GM23248 (cell line): ENCODE measurements at regions not wholly inside any gene's neighbourhood (a gene's known extent, or its start where the extent isn't known, plus 50 kb on each side); places are given as distances from the start of the nearest gene placed in this dataset.

Experiments
- DNase-seq: peaks from one replicate; pipeline ENCODE4 v3.0.0-alpha.2; 2015
- H2AFZ ChIP-seq: fragments of 200-600 bp; sonication (generic); 2 replicates; pipeline ENCODE4 v1.6.1; 2016; ENCODE audit warnings: antibody characterized with exemption
- H3F3A ChIP-seq: fragments of 200-600 bp; sonication (generic); 2 replicates; pipeline ENCODE4 v1.6.1; 2016; ENCODE audit warnings: mild to moderate bottlenecking, antibody characterized with exemption, mixed run types; ENCODE audit not compliant: insufficient read depth
- H3K27ac ChIP-seq: fragments of 200-600 bp; sonication (generic); 2 replicates; pipeline ENCODE4 v1.5.1; 2016; ENCODE audit warnings: mild to moderate bottlenecking
- H3K27me3 ChIP-seq: fragments of 200-600 bp; sonication (generic); replicated peaks from 2 replicates; pipeline ENCODE4 v1.6.1; 2016; ENCODE audit warnings: mild to moderate bottlenecking; ENCODE audit not compliant: insufficient read depth
- H3K36me3 ChIP-seq: fragments of 200-600 bp; sonication (generic); 2 replicates; pipeline ENCODE4 v1.6.1; 2016; ENCODE audit warnings: low read depth, mild to moderate bottlenecking
- H3K4me1 ChIP-seq: fragments of 200-600 bp; sonication (generic); 2 replicates; pipeline ENCODE4 v1.6.1; 2016; ENCODE audit warnings: mild to moderate bottlenecking; ENCODE audit not compliant: insufficient read depth
- H3K4me2 ChIP-seq: fragments of 200-600 bp; sonication (generic); one replicate; pipeline ENCODE4 v1.6.1; 2016; ENCODE audit warnings: mild to moderate bottlenecking; ENCODE audit not compliant: unreplicated experiment
- H3K4me3 ChIP-seq: fragments of 200-600 bp; sonication (generic); 2 replicates; pipeline ENCODE4 v1.5.1; 2016; ENCODE audit warnings: mild to moderate bottlenecking
- H3K79me2 ChIP-seq: fragments of 200-600 bp; sonication (generic); 2 replicates; pipeline ENCODE4 v1.6.1; 2016; ENCODE audit warnings: mild to moderate bottlenecking; ENCODE audit not compliant: insufficient read depth
- H3K9ac ChIP-seq: fragments of 200-600 bp; sonication (generic); 2 replicates; pipeline ENCODE4 v1.6.1; 2016; ENCODE audit warnings: mild to moderate bottlenecking
- H3K9me2 ChIP-seq: fragments of 200-600 bp; sonication (generic); 2 replicates; pipeline ENCODE4 v1.6.1; 2016; ENCODE audit warnings: mixed run types, mild to moderate bottlenecking, moderate library complexity; ENCODE audit not compliant: insufficient read depth
- H3K9me3 ChIP-seq: fragments of 200-600 bp; sonication (generic); one replicate; pipeline ENCODE4 v1.6.1; 2017; ENCODE audit warnings: low read depth
- H4K20me1 ChIP-seq: fragments of 200-600 bp; sonication (generic); 2 replicates; pipeline ENCODE4 v1.6.0; 2016; ENCODE audit not compliant: insufficient read depth
- EZH2 ChIP-seq: fragments of 200-600 bp; sonication (generic); IDR thresholded peaks from 2 replicates; pipeline ENCODE4 v1.6.1; 2018; ENCODE audit warnings: antibody characterized with exemption, mild to moderate bottlenecking; ENCODE audit not compliant: insufficient read depth, poor library complexity, severe bottlenecking
- EZH2phosphoT487 ChIP-seq: fragments of 200-600 bp; sonication (generic); IDR thresholded peaks from 2 replicates; pipeline ENCODE4 v1.6.1; 2018; ENCODE audit warnings: antibody characterized with exemption, moderate library complexity, mild to moderate bottlenecking, low read depth; ENCODE audit not compliant: insufficient read depth
- WGBS, 2 experiments: methylation state at CpG; one replicate each; pipeline ENCODE4 v1.1.6; 2015 to 2017; ENCODE audit warnings: low lambda C conversion rate in 2 of 2, low coverage in 1 of 2; ENCODE audit errors: missing lambda C conversion rate in 2 of 2; 5-methylcytosine and 5-hydroxymethylcytosine counted together
- in situ Hi-C: fragments of 300-500 bp; cut with MboI; formaldehyde crosslinking; loops from 2 replicates; pipeline ENCODE4 v1.15.0; 2020

DNA sequence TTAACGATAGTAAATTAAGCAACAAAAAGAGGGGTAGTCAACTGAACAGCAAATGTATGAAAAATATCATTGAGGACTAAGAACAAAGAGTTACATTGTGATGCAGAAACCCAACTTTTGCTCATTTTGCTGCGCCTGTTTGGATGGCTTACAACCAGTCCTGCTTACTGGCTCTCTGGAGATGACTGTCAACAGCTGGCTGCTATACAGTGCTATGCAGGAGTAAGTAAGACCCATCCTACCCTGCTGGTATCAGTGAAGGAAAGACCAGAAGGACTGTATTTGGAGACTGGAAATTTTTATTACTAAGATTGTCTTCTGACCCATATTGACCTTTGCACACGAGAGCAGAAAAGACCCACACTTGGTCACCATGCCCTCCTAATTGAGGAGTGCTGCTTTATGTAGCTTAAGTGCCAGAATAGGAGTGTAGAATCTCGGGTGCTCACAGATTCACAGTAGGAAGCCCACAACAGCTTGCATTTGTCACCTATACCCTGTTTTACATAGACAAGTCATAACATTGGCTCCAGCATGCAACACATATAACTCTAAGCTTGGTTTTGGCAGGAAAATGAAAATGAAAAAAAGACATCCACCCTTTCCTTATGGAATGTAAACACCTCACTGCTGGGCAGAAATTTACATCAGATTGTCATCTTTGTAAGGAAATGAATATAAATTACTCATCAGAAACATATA, 1915.0 kb upstream of the CELF4 start:
- no peak overlapping the region for H3K4me3 ChIP-seq
- H4K20me1 ChIP-seq = no peaks in the 10 kb centered on the region
- no peaks in the 10 kb centered on the region for H3K9me3 ChIP-seq
- TF ChIP-seq EZH2phosphoT487 = no peak
- TF ChIP-seq EZH2 = no peak
- in situ Hi-C loops = no loop called here
- H3K9me2 ChIP-seq = no peaks in the 10 kb centered on the region
- H3K27me3 ChIP-seq = no peaks in the 10 kb centered on the region
- no peak overlapping the region for H2AFZ ChIP-seq
- H3K36me3 ChIP-seq = no peaks in the 10 kb centered on the region
- no peak overlapping the region for H3K27ac ChIP-seq
- 79 to 82% methylated on average over 4 of the region's 4 CpGs for WGBS, 2 experiments
- no peak overlapping the region for H3K9ac ChIP-seq
- no peak for DNase-seq
- H3F3A ChIP-seq = no peaks in the 10 kb centered on the region
- no peaks in the 10 kb centered on the region for H3K79me2 ChIP-seq
- no peaks in the 10 kb centered on the region for H3K4me1 ChIP-seq
- H3K4me2 ChIP-seq = no peak overlapping the region

DNA sequence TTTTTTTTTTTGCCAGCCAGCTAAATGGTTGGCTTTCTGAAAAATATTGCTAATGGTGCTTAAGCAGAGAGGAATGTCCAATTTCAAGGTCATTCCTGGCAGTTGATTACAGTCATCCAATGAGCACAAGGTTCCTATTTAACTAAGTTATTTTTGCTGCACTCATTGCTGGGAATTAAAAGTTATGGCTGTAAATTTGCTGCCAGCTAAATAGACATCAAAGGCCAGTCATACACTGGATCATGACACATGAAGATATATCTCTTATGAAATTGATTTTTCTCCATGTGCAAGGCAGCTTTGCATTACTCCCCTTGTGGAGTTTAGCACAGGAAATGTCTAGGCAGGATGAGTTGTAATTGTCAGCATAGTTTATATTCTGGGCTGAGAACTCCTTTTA, 1898.4 kb upstream of the CELF4 start:
- H3K27ac ChIP-seq = no peak overlapping the region
- peaks cover 25% of the 10 kb centered on the region for H3K4me1 ChIP-seq
- H3K9me3 ChIP-seq = no peaks in the 10 kb centered on the region
- H4K20me1 ChIP-seq = no peaks in the 10 kb centered on the region
- TF ChIP-seq EZH2 = no peak
- no peak for TF ChIP-seq EZH2phosphoT487
- no peak overlapping the region for H2AFZ ChIP-seq
- H3K79me2 ChIP-seq = no peaks in the 10 kb centered on the region
- no peaks in the 10 kb centered on the region for H3K36me3 ChIP-seq
- H3K4me2 ChIP-seq = no peak overlapping the region
- no peak overlapping the region for H3K4me3 ChIP-seq
- peaks cover 16% of the 10 kb centered on the region; the same call in 1 of the 2 replicates for H3F3A ChIP-seq
- in situ Hi-C loops = no loop called here
- no peaks in the 10 kb centered on the region for H3K9me2 ChIP-seq
- no peak overlapping the region for H3K9ac ChIP-seq
- H3K27me3 ChIP-seq = no peaks in the 10 kb centered on the region
- peak; percentile 40 for DNase-seq

DNA sequence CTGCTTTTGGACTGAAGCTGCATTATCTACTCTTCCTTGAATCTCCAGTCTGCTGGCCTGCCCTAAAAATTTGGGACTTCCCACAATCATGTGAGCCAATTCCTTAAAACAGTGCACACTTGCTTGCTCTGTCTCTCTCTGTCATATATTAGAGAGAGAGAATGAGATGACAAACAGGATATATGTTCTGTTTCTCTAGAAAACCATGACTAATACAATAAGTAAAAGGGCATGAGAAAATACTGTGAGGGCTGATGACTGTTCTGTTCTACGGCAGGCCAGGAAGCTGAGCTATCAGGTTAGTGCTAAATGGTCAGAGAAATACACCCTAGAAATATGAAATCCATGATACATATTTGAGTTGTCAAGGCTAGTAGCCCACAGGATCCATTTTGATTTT, 1896.8 kb upstream of the CELF4 start:
- H3K4me3 ChIP-seq = no peak overlapping the region
- H3K4me2 ChIP-seq = no peak overlapping the region
- no peak overlapping the region for H3K9ac ChIP-seq
- H3K9me2 ChIP-seq = no peaks in the 10 kb centered on the region
- H2AFZ ChIP-seq = no peak overlapping the region
- no peaks in the 10 kb centered on the region for H3K9me3 ChIP-seq
- in situ Hi-C loops = no loop called here
- H3F3A ChIP-seq = peaks cover 16% of the 10 kb centered on the region; the same call in 1 of the 2 replicates
- H3K27me3 ChIP-seq = no peaks in the 10 kb centered on the region
- TF ChIP-seq EZH2 (no peak), EZH2phosphoT487 (no peak)
- WGBS, 2 experiments = 0 to 5% methylated on average over 1 of the region's 1 CpG
- DNase-seq = peak; percentile 83
- no peaks in the 10 kb centered on the region for H3K36me3 ChIP-seq
- peak overlapping the region; percentile 36; the same call in 1 of the 2 replicates for H3K27ac ChIP-seq
- no peaks in the 10 kb centered on the region for H3K79me2 ChIP-seq
- H3K4me1 ChIP-seq = peaks cover 25% of the 10 kb centered on the region
- H4K20me1 ChIP-seq = no peaks in the 10 kb centered on the region

DNA sequence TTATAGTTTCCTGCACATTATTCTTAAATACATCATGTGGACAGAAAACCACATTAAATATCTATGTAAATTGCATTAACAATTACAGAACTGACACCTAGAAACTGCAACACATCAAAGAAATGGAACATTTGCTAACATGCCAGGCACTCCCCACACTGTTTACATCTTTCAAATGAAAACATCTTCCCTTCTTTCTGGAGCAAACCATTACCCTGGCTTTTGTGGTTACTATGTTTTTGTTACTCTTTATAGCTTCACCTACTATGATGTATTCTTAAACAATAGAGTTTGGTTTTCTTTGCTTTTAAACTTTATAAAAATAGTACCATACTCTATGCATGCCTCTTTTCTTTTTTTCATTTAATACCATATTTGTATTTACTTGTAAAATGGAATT, 1894.5 kb upstream of the CELF4 start:
- in situ Hi-C loops = no loop called here
- Histone ChIP-seq H3K27me3 (no peaks in the 10 kb centered on the region), H3K9me3 (no peaks in the 10 kb centered on the region)

DNA sequence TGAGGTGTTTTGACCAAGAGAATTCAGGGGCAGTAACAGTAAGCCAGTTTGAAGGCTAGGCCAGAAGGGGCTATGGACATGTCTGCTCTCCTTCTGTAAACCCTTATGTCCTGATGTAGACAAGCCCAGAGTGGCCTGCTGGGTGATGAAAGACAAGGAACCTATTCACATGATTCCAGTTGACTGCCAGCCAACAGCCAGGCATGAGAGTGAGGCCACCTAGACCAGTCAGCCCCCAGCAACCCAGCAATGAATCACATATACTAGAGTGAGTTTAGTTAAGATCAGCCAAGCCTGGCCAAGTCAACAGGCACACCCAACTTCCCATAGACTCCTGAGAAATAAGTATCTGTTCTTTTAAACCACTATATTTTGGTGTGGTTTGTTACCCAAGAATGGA, 1889.7 kb upstream of the CELF4 start:
- Histone ChIP-seq H4K20me1 (no peaks in the 10 kb centered on the region), H2AFZ (peak overlapping the region; percentile 88; the same call in 1 of the 2 replicates), H3F3A (peaks cover 12% of the 10 kb centered on the region; the same call in 1 of the 2 replicates), H3K4me3 (no peak overlapping the region), H3K79me2 (no peaks in the 10 kb centered on the region), H3K9ac (peak overlapping the region; percentile 36; the same call in 1 of the 2 replicates), H3K27ac (peak overlapping the region; percentile 52), H3K36me3 (no peaks in the 10 kb centered on the region), H3K4me2 (peak overlapping the region; percentile 3), H3K9me3 (no peaks in the 10 kb centered on the region), H3K27me3 (no peaks in the 10 kb centered on the region), H3K4me1 (peaks cover 21% of the 10 kb centered on the region), H3K9me2 (no peaks in the 10 kb centered on the region)
- in situ Hi-C loops = no loop called here
- DNase-seq = peak; percentile 87
- TF ChIP-seq EZH2 = no peak
- TF ChIP-seq EZH2phosphoT487 = no peak

More for the DNA sequence above, 1894.5 kb upstream of the CELF4 start:
- H3K9ac ChIP-seq = no peak overlapping the region
- H3K79me2 ChIP-seq = no peaks in the 10 kb centered on the region
- no peak overlapping the region for H3K4me2 ChIP-seq
- TF ChIP-seq EZH2phosphoT487 (no peak), EZH2 (no peak)
- no peak overlapping the region for H3K4me3 ChIP-seq
- H2AFZ ChIP-seq = no peak overlapping the region
- peaks cover 26% of the 10 kb centered on the region for H3K4me1 ChIP-seq
- H3K9me2 ChIP-seq = no peaks in the 10 kb centered on the region
- H3K27ac ChIP-seq = no peak overlapping the region
- H3F3A ChIP-seq = peaks cover 17% of the 10 kb centered on the region; the same call in 1 of the 2 replicates
- DNase-seq = no peak
- no peaks in the 10 kb centered on the region for H4K20me1 ChIP-seq
- no peaks in the 10 kb centered on the region for H3K36me3 ChIP-seq
